ENCODE measurements at regions not wholly inside any gene's neighbourhood (a gene's known extent, or its start where the extent isn't known, plus 50 kb on each side); places are given as distances from the start of the nearest gene placed in this dataset.

DNA sequence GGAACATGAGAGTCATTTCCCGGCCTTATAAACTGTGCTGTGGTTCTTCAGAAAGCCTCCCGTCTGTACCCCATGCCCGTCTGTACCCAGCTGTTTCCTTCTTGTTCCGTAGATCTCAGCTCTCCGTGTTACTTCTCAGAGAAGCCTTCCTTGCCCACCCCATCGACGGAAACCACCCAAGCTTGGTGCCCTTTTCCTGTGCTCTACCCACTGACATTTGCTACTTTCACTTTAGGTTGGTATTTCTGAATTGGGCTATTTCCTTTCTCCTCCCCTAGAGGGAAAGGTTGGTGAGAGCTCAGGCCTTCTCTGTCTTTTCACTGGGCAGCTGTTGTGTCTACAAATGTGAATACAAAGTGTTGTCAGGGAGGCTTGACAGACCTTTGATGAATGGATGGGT lies 764.5 kb upstream of the ADAMTS16 start:
- ATAC-seq (ENCODE audit: low read depth): no peak
- H4K20me1 ChIP-seq (ENCODE audit: control insufficient read depth, insufficient read depth, low read length, poor library complexity, severe bottlenecking): no peaks in the 10 kb centered on the region
- H3K9me3 ChIP-seq (ENCODE audit: control extremely low read depth in 1 of 3, control insufficient read depth in 2 of 3, insufficient read depth in 1 of 3, low read length in 2 of 3): peaks cover 0 to 2% (median 0%) of the 10 kb centered on the region in 3 donors
- no peak overlapping the region for H3K27ac ChIP-seq (ENCODE audit: low read length in 2 of 2)
- TF ChIP-seq, protein P1, sequence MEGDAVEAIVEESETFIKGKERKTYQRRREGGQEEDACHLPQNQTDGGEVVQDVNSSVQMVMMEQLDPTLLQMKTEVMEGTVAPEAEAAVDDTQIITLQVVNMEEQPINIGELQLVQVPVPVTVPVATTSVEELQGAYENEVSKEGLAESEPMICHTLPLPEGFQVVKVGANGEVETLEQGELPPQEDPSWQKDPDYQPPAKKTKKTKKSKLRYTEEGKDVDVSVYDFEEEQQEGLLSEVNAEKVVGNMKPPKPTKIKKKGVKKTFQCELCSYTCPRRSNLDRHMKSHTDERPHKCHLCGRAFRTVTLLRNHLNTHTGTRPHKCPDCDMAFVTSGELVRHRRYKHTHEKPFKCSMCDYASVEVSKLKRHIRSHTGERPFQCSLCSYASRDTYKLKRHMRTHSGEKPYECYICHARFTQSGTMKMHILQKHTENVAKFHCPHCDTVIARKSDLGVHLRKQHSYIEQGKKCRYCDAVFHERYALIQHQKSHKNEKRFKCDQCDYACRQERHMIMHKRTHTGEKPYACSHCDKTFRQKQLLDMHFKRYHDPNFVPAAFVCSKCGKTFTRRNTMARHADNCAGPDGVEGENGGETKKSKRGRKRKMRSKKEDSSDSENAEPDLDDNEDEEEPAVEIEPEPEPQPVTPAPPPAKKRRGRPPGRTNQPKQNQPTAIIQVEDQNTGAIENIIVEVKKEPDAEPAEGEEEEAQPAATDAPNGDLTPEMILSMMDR (IDR thresholded peaks at IDR 0.05): no peak
- TF ChIP-seq EZH2 (IDR thresholded peaks at IDR 0.05; ENCODE audit: borderline replicate concordance, insufficient read depth, low read depth, low read length, poor library complexity, severe bottlenecking): no peak
- no peak overlapping the region for H3K4me2 ChIP-seq (replicated peaks; ENCODE audit: low read depth, low read length, poor library complexity, severe bottlenecking)
- no peak overlapping the region for H3K9ac ChIP-seq (ENCODE audit: low read length)
- H3K27me3 ChIP-seq (replicated peaks in 1 of 4; ENCODE audit: control extremely low read depth in 1 of 4, control insufficient read depth in 3 of 4, insufficient read depth in 4 of 4, low read length in 3 of 4): no peaks in the 10 kb centered on the region
- Mint-ChIP-seq H3K4me3 (no peak overlapping the region), H3K4me1 (no peaks in the 10 kb centered on the region), H3K9me3 (ENCODE audit: insufficient read depth) (no peaks in the 10 kb centered on the region), H3K27me3 (no peaks in the 10 kb centered on the region), H3K27ac (no peak overlapping the region)
- H3K79me2 ChIP-seq (ENCODE audit: control insufficient read depth, insufficient read depth, low read length): no peaks in the 10 kb centered on the region
- H2AFZ ChIP-seq (ENCODE audit: insufficient read depth, low read depth, low read length, poor library complexity, severe bottlenecking): no peak overlapping the region
- intact Hi-C loops (cut with micrococcal nuclease): no loop called here
- 22% methylated on average over 5 of the region's 7 CpGs for WGBS (ENCODE audit: insufficient coverage)
- H3K4me3 ChIP-seq (ENCODE audit: control extremely low read depth in 1 of 5, extremely low read depth in 1 of 5, insufficient read depth in 1 of 5, low read depth in 2 of 5, low read length in 4 of 5): no peak overlapping the region
- DNase-seq: no peak
- ChIA-PET CTCF (no interaction called here), POLR2A (no interaction called here)
- no peaks in the 10 kb centered on the region for H3K36me3 ChIP-seq (replicated peaks in 1 of 2; ENCODE audit: control extremely low read depth in 1 of 2, control insufficient read depth in 1 of 2, extremely low read depth in 1 of 2, insufficient read depth in 2 of 2, low read length in 1 of 2)
- H3K4me1 ChIP-seq (ENCODE audit: control insufficient read depth in 2 of 2, insufficient read depth in 2 of 2, low read length in 2 of 2): no peaks in the 10 kb centered on the region

DNA sequence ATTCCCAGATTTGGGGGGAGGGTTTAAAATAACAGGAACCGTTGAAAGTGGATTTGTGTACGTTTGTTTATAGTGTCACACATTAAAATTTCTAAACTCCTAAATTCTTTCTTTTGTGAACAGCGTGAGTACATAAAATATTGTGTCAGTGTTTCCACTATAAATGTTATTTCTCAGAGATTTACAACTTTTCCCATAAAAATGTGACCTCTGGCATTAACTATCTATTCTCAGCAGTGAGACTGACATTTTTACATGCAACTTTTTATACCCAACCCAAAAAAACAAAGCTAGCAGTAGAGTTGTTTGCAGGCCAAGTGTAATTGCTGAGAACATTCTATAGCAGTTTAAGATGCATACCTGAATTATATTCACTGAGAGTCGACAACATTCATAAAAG lies 757.0 kb upstream of the ADAMTS16 start:
- ChIA-PET CTCF (no interaction called here), POLR2A (no interaction called here)
- Histone ChIP-seq H3K27ac (ENCODE audit: low read length in 2 of 2) (no peak overlapping the region), H3K9me3 (ENCODE audit: control extremely low read depth in 1 of 3, control insufficient read depth in 2 of 3, insufficient read depth in 1 of 3, low read length in 2 of 3) (no peaks in the 10 kb centered on the region), H3K36me3 (replicated peaks in 1 of 2; ENCODE audit: control extremely low read depth in 1 of 2, control insufficient read depth in 1 of 2, extremely low read depth in 1 of 2, insufficient read depth in 2 of 2, low read length in 1 of 2) (no peaks in the 10 kb centered on the region), H3K4me1 (ENCODE audit: control insufficient read depth in 2 of 2, insufficient read depth in 2 of 2, low read length in 2 of 2) (no peaks in the 10 kb centered on the region), H3K4me2 (replicated peaks; ENCODE audit: low read depth, low read length, poor library complexity, severe bottlenecking) (no peak overlapping the region), H4K20me1 (ENCODE audit: control insufficient read depth, insufficient read depth, low read length, poor library complexity, severe bottlenecking) (no peaks in the 10 kb centered on the region), H3K4me3 (ENCODE audit: control extremely low read depth in 1 of 5, extremely low read depth in 1 of 5, insufficient read depth in 1 of 5, low read depth in 2 of 5, low read length in 4 of 5) (no peak overlapping the region), H2AFZ (ENCODE audit: insufficient read depth, low read depth, low read length, poor library complexity, severe bottlenecking) (no peak overlapping the region), H3K79me2 (ENCODE audit: control insufficient read depth, insufficient read depth, low read length) (no peaks in the 10 kb centered on the region), H3K27me3 (replicated peaks in 1 of 4; ENCODE audit: control extremely low read depth in 1 of 4, control insufficient read depth in 3 of 4, insufficient read depth in 4 of 4, low read length in 3 of 4) (no peaks in the 10 kb centered on the region), H3K9ac (ENCODE audit: low read length) (no peak overlapping the region)
- no peak for TF ChIP-seq EZH2 (IDR thresholded peaks at IDR 0.05; ENCODE audit: borderline replicate concordance, insufficient read depth, low read depth, low read length, poor library complexity, severe bottlenecking)
- TF ChIP-seq, protein P1 (IDR thresholded peaks at IDR 0.05): no peak
- Mint-ChIP-seq H3K27ac (no peak overlapping the region), H3K27me3 (no peaks in the 10 kb centered on the region), H3K4me3 (no peak overlapping the region), H3K9me3 (ENCODE audit: insufficient read depth) (no peaks in the 10 kb centered on the region), H3K4me1 (no peaks in the 10 kb centered on the region)
- WGBS (ENCODE audit: insufficient coverage): no CpG with 5 or more reads among the region's 4 CpGs
- ATAC-seq (ENCODE audit: low read depth) (no peak), DNase-seq (no peak)
- intact Hi-C loops (cut with micrococcal nuclease): no loop called here
